Neural cell (in vitro differentiated cells): ENCODE measurements at regions not wholly inside any gene's neighbourhood (a gene's known extent, or its start where the extent isn't known, plus 50 kb on each side); places are given as distances from the start of the nearest gene placed in this dataset.

ENCODE experiments used
- CTCF ChIP-seq: fragments of 450-650 bp; IDR thresholded peaks from 2 replicates; pipeline ENCODE4 v1.5.1; 2014; ENCODE audit warnings: antibody characterized with exemption, mild to moderate bottlenecking, moderate library complexity; ENCODE audit not compliant: poor library complexity, severe bottlenecking
- EP300 ChIP-seq: fragments of 450-650 bp; conservative IDR thresholded peaks from 2 replicates; pipeline ENCODE4 v1.6.1; 2014; ENCODE audit warnings: antibody characterized with exemption, mild to moderate bottlenecking, moderate library complexity; ENCODE audit not compliant: poor library complexity, severe bottlenecking
- EZH2 ChIP-seq: fragments of 200-600, 300-800 bp; shearing (Covaris generic), sonication (generic); IDR thresholded peaks from 2 replicates; pipeline ENCODE4 v1.6.1; 2014; ENCODE audit warnings: antibody characterized with exemption, low read length, borderline replicate concordance, mild to moderate bottlenecking; ENCODE audit not compliant: insufficient read depth, poor library complexity, severe bottlenecking
- REST ChIP-seq: IDR thresholded peaks from 2 replicates; pipeline ENCODE4 v1.6.1; 2012; ENCODE audit warnings: borderline replicate concordance
- SMC3 ChIP-seq: fragments of 450-650 bp; conservative IDR thresholded peaks from 2 replicates; pipeline ENCODE4 v1.6.1; 2014; ENCODE audit warnings: antibody characterized with exemption, mild to moderate bottlenecking, moderate library complexity; ENCODE audit not compliant: poor library complexity

- TF ChIP-seq CTCF, result no peak
- TF ChIP-seq EP300, result no peak
- no peak for TF ChIP-seq EZH2
- TF ChIP-seq SMC3, result no peak
- no peak for TF ChIP-seq REST
These were observed 239.0 kb downstream of the PCDH18 start for GRCh38 chr4:137293281-137293680.
